HCT116 (cell line): ENCODE measurements at regions not wholly inside any gene's neighbourhood (a gene's known extent, or its start where the extent isn't known, plus 50 kb on each side); places are given as distances from the start of the nearest gene placed in this dataset.

ENCODE experiments used
- ATAC-seq: fragments of 200-7000 bp; cut with Tn5 transposase; 2 replicates; pipeline ENCODE4 v1.9.1; 2020; ENCODE audit warnings: mild to moderate bottlenecking, moderate library complexity
- BruUV-seq: library from RNA; stranded (reverse); fragments of 400-500 nt; replicated peaks from 2 replicates; lab custom pipeline; 2021; lab: Mats Ljungman, UMichigan
- CTCF ChIA-PET: fragments of 300-600 bp; sonication (Branson Sonifier 250); formaldehyde crosslinking; loops from one replicate; lab custom pipeline; 2021; ENCODE audit warnings: antibody characterized with exemption; lab: Charles Lee
- POLR2A ChIA-PET: fragments of 300-600, 350-600 bp; sonication (Branson Sonifier 250); formaldehyde crosslinking; loops from one replicate; lab custom pipeline; 2021; ENCODE audit warnings: antibody characterized with exemption; lab: Charles Lee
- RAD21 ChIA-PET, 2 experiments: fragments of 300-600 bp; sonication (Branson Sonifier 250); formaldehyde crosslinking; loops; one replicate each; lab custom pipeline; 2023; ENCODE audit warnings: low total read pairs in 2 of 2; ENCODE audit not compliant: uncharacterized antibody in 2 of 2, unreplicated experiment in 2 of 2, low non-redundant PET in 1 of 2; lab: Charles Lee
- DNase-seq: peaks from one replicate; pipeline ENCODE4 v3.0.0-alpha.2; 2010; ENCODE audit warnings: low read depth, low spot score
- H2AFZ ChIP-seq: fragments of 200-600 bp; shearing (Covaris generic), sonication (generic); 2 replicates; pipeline ENCODE4 v1.6.1; 2017; ENCODE audit warnings: low read depth, mixed run types, mixed read lengths, antibody characterized with exemption, low read length; ENCODE audit not compliant: poor library complexity, severe bottlenecking
- H3K27ac ChIP-seq: 2 replicates; pipeline ENCODE4 v1.5.1; 2012; ENCODE audit warnings: low read depth, low read length
- H3K27me3 ChIP-seq: fragments of 200-600 bp; sonication (generic); 2 replicates; pipeline ENCODE4 v1.6.1; 2016; ENCODE audit warnings: mixed run types, low read length, mixed read lengths; ENCODE audit not compliant: insufficient read depth
- H3K36me3 ChIP-seq, 2 experiments: fragments of 200-500 bp in 1 of 2; fragments of 200-600 bp in 1 of 2; sonication (Bioruptor generic) in 1 of 2; sonication (generic) in 1 of 2; 2 replicates each; pipeline versions ENCODE4 v1.5.1 to v1.6.1; 2014 to 2016; ENCODE audit warnings: low read length in 2 of 2, inconsistent platforms in 1 of 2, mixed read lengths in 1 of 2, mixed run types in 1 of 2; ENCODE audit not compliant: insufficient read depth in 2 of 2, control insufficient read depth in 1 of 2
- H3K4me1 ChIP-seq, 2 experiments: fragments of 200-600 bp in 1 of 2; sonication (generic) in 1 of 2; 2 replicates each; pipeline versions ENCODE4 v1.5.1 to v1.6.1; 2012 to 2017; ENCODE audit warnings: low read length in 2 of 2, inconsistent platforms in 1 of 2, mild to moderate bottlenecking in 1 of 2, mixed read lengths in 1 of 2, mixed run types in 1 of 2, moderate library complexity in 1 of 2; ENCODE audit not compliant: insufficient read depth in 2 of 2, control insufficient read depth in 1 of 2
- H3K4me2 ChIP-seq: fragments of 200-600 bp; sonication (generic); 2 replicates; pipeline ENCODE4 v1.6.1; 2017; ENCODE audit warnings: mixed run types, low read length, mixed read lengths
- H3K4me3 ChIP-seq, 2 experiments: fragments of 200-600 bp in 1 of 2; sonication (generic) in 1 of 2; replicated peaks in 1 of 2; 2 replicates each; pipeline ENCODE4 v1.5.1; 2011 to 2016; ENCODE audit warnings: low read length in 2 of 2, control low read depth in 1 of 2, low read depth in 1 of 2, mild to moderate bottlenecking in 1 of 2, mixed read lengths in 1 of 2, mixed run types in 1 of 2
- H3K79me2 ChIP-seq: fragments of 200-600 bp; sonication (generic); 2 replicates; pipeline ENCODE4 v1.6.1; 2017; ENCODE audit warnings: mild to moderate bottlenecking, mixed run types, low read length, moderate library complexity, mixed read lengths; ENCODE audit not compliant: insufficient read depth
- H3K9ac ChIP-seq: fragments of 200-600 bp; sonication (generic); 2 replicates; pipeline ENCODE4 v1.6.1; 2016; ENCODE audit warnings: low read length, mixed read lengths
- H3K9me2 ChIP-seq: fragments of 200-600 bp; sonication (generic), shearing (Covaris generic); 2 replicates; pipeline ENCODE4 v1.6.1; 2017; ENCODE audit warnings: mixed run types, mild to moderate bottlenecking, moderate library complexity; ENCODE audit not compliant: insufficient read depth
- H3K9me3 ChIP-seq, 2 experiments: fragments of 200-500 bp in 1 of 2; fragments of 200-600 bp in 1 of 2; sonication (Bioruptor generic) in 1 of 2; sonication (generic) in 1 of 2; 2 replicates each; pipeline ENCODE4 v1.6.1; 2014 to 2017; ENCODE audit warnings: low read length in 2 of 2, mixed read lengths in 2 of 2, inconsistent platforms in 1 of 2, low read depth in 1 of 2, mild to moderate bottlenecking in 1 of 2, mixed run types in 1 of 2, moderate library complexity in 1 of 2; ENCODE audit not compliant: control insufficient read depth in 1 of 2, insufficient read depth in 1 of 2
- H4K20me1 ChIP-seq: fragments of 200-600 bp; sonication (generic), shearing (Covaris generic); 2 replicates; pipeline ENCODE4 v1.6.1; 2017; ENCODE audit warnings: mixed run types, mild to moderate bottlenecking, moderate library complexity; ENCODE audit not compliant: insufficient read depth
- EGR1 ChIP-seq: IDR thresholded peaks from 2 replicates; pipeline ENCODE4 v1.6.1; 2012; ENCODE audit warnings: low read depth
- POLR2A ChIP-seq: IDR thresholded peaks from 2 replicates; pipeline ENCODE4 v1.7.0; 2011; ENCODE audit warnings: borderline replicate concordance; ENCODE audit not compliant: insufficient read depth, insufficient read length; ENCODE audit errors: extremely low read depth
- SIN3A ChIP-seq: IDR thresholded peaks from 2 replicates; pipeline ENCODE4 v1.6.1; 2012; ENCODE audit warnings: low read depth
- ZFX ChIP-seq: fragments of 450-650 bp; IDR thresholded peaks from 2 replicates; pipeline ENCODE4 v1.6.1; 2017
- intact Hi-C: fragments of 100-400 bp; cut with micrococcal nuclease; formaldehyde crosslinking; loops from 2 replicates; pipeline ENCODE4 v1.10.0; 2022
- TF ChIP-seq, protein P1 (sequence below): IDR thresholded peaks from 2 replicates; pipeline ENCODE4 v1.6.1; 2011; ENCODE audit warnings: mild to moderate bottlenecking, low read length, moderate library complexity; ENCODE audit not compliant: insufficient replicate concordance; ENCODE audit errors: extremely low read depth
- TF ChIP-seq, protein P2 (sequence below): IDR thresholded peaks from 2 replicates; pipeline ENCODE4 v1.6.1; 2012

DNA sequence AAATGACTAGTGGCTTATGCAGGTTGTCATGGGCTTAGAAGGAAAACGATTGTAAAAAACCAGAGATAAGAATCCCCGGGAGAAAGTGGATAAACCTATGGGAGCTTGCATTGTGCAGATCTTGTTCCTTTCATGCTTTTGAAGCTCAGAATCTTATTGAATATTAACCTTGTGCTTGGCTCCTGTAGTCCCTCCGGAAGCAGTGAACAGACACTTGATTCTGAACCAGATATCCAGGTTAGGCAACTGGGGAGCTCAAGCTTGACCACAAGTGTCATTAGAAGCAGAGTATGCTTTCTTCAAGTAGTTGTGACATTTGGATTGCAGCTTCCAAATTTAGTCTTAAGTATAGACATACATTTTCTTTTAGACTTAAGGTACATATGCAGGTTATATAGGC is 212.6 kb upstream of the MOCS1 start (continued):
- TF ChIP-seq, protein P1, sequence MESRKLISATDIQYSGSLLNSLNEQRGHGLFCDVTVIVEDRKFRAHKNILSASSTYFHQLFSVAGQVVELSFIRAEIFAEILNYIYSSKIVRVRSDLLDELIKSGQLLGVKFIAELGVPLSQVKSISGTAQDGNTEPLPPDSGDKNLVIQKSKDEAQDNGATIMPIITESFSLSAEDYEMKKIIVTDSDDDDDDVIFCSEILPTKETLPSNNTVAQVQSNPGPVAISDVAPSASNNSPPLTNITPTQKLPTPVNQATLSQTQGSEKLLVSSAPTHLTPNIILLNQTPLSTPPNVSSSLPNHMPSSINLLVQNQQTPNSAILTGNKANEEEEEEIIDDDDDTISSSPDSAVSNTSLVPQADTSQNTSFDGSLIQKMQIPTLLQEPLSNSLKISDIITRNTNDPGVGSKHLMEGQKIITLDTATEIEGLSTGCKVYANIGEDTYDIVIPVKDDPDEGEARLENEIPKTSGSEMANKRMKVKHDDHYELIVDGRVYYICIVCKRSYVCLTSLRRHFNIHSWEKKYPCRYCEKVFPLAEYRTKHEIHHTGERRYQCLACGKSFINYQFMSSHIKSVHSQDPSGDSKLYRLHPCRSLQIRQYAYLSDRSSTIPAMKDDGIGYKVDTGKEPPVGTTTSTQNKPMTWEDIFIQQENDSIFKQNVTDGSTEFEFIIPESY, result no peak
- TF ChIP-seq, protein P2, sequence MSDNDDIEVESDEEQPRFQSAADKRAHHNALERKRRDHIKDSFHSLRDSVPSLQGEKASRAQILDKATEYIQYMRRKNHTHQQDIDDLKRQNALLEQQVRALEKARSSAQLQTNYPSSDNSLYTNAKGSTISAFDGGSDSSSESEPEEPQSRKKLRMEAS, result no peak
- no peak for TF ChIP-seq POLR2A

DNA sequence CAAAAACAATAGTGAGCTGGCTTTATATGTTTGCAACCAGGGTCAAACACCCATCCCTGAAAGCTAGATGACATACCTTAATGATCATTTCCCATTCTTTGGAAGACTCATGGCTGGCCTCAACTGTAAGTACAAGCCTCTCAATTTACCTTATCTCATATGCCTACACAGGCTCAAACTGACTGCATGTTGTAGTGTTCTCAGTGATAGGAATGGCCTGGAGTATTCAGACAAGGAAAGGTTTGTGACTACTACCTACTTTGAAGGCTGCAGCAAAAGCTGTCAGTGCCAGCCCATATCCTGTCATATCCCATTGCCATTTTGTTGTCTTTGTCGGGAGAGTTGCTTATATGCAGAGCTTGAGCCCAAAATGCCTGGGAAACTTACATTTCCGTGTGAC is 205.2 kb upstream of the MOCS1 start:
- no peaks in the 10 kb centered on the region for H3K9me3 ChIP-seq
- H3K9ac ChIP-seq, result no peak overlapping the region
- POLR2A ChIA-PET, result no interaction called here
- no peaks in the 10 kb centered on the region for H3K79me2 ChIP-seq
- no peak overlapping the region for H3K4me2 ChIP-seq
- no peaks in the 10 kb centered on the region for H3K27me3 ChIP-seq
- BruUV-seq, result no TSS peak
- DNase-seq (no peak), ATAC-seq (no peak)
- CTCF ChIA-PET, result no interaction called here
- H3K4me1 ChIP-seq, result no peaks in the 10 kb centered on the region
- intact Hi-C loops, result no loop called here
- no peaks in the 10 kb centered on the region for H3K36me3 ChIP-seq
- no peak overlapping the region for H3K27ac ChIP-seq
- no peaks in the 10 kb centered on the region for H4K20me1 ChIP-seq
- TF ChIP-seq, protein P2, result no peak
- TF ChIP-seq ZFX, result no peak
- TF ChIP-seq SIN3A, result no peak
- TF ChIP-seq EGR1, result no peak
- no peaks in the 10 kb centered on the region for H3K9me2 ChIP-seq
- H3K4me3 ChIP-seq, result no peak overlapping the region
- no peak overlapping the region for H2AFZ ChIP-seq
- RAD21 ChIA-PET, result no interaction called here
